ENCODE measurements at regions not wholly inside any gene's neighbourhood (a gene's known extent, or its start where the extent isn't known, plus 50 kb on each side); places are given as distances from the start of the nearest gene placed in this dataset.

- no peak for TF ChIP-seq EP300 (IDR thresholded peaks at IDR 0.05; ENCODE audit: borderline replicate concordance)
- TF ChIP-seq TAF1 (IDR thresholded peaks at IDR 0.05; ENCODE audit: low read depth): no peak
- no peak for TF ChIP-seq YY1 (IDR thresholded peaks at IDR 0.05; ENCODE audit: low read depth)
- no peak for TF ChIP-seq EGR1 (IDR thresholded peaks at IDR 0.05)
- TF ChIP-seq RAD21 (IDR thresholded peaks at IDR 0.05; ENCODE audit: low read depth): no peak
- no peak for TF ChIP-seq CREB1 (IDR thresholded peaks at IDR 0.05; ENCODE audit: low read depth)
- TF ChIP-seq, protein P1, sequence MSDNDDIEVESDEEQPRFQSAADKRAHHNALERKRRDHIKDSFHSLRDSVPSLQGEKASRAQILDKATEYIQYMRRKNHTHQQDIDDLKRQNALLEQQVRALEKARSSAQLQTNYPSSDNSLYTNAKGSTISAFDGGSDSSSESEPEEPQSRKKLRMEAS (IDR thresholded peaks at IDR 0.05): no peak
- TF ChIP-seq TEAD4 (IDR thresholded peaks at IDR 0.05): no peak
- TF ChIP-seq REST (IDR thresholded peaks at IDR 0.05; ENCODE audit: low read depth): no peak
- TF ChIP-seq CEBPB (IDR thresholded peaks at IDR 0.05): no peak
- no peak for TF ChIP-seq NFIC (IDR thresholded peaks at IDR 0.05)
- TF ChIP-seq TCF12 (IDR thresholded peaks at IDR 0.05; ENCODE audit: low read depth): no peak
Observed at GRCh38 chr17:71229070-71229469, 891.8 kb upstream of the SOX9 start.
